ENCODE measurements at regions not wholly inside any gene's neighbourhood (a gene's known extent, or its start where the extent isn't known, plus 50 kb on each side); places are given as distances from the start of the nearest gene placed in this dataset.

DNA sequence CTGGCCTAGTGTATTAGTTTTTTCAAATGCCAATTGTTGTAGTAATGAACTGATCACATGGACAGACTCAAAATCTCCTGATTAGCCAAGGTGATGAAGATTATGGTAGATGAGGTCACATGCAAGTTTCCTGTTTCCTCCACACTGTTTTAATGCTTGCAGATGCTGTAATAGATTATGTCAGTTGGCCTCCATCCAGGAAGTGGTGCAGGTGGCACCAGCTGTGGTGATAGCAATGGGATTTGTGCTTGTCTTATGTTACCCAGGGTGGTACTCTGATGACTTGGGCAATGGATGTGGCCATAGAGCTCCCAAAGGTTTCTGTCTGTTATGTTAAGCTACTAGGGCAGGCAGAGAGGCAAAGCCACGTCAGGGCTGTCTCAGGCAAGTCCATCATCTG, 332.9 kb upstream of the DDX18 start:
- Mint-ChIP-seq H3K4me3 (no peak overlapping the region), H3K4me1 (no peaks in the 10 kb centered on the region), H3K9me3 (peaks cover 13% of the 10 kb centered on the region), H3K36me3 (ENCODE audit: low read depth) (no peaks in the 10 kb centered on the region), H3K27ac (no peak overlapping the region), H3K27me3 (no peaks in the 10 kb centered on the region)
- ChIA-PET POLR2A (no interaction called here), CTCF (no interaction called here)
- no peak for DNase-seq

DNA sequence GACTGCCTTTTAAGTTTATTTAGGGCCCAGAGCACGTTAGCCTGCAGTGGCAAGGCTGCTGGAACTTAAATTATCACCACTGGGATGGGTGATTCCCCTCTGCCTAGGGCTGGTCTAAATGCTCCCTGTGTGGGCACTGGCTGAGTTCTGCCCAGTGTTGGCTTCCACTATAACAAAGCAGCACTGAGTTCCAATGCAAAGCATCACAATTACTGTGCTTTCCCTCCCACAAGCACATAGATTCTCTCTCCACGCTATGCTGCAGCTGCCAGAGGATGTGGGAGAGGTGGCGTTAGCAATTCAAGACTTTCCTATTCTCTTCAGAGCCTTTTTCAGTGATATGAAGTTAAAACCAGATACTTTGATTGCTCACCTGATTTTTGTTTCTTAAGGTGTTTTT, 328.9 kb upstream of the DDX18 start:
- DNase-seq, result no peak
- Mint-ChIP-seq H3K36me3 (ENCODE audit: low read depth) (no peaks in the 10 kb centered on the region), H3K4me3 (no peak overlapping the region), H3K27ac (no peak overlapping the region), H3K4me1 (no peaks in the 10 kb centered on the region), H3K27me3 (no peaks in the 10 kb centered on the region), H3K9me3 (peaks cover 3% of the 10 kb centered on the region)
- CTCF ChIA-PET, result no interaction called here
- POLR2A ChIA-PET, result no interaction called here

DNA sequence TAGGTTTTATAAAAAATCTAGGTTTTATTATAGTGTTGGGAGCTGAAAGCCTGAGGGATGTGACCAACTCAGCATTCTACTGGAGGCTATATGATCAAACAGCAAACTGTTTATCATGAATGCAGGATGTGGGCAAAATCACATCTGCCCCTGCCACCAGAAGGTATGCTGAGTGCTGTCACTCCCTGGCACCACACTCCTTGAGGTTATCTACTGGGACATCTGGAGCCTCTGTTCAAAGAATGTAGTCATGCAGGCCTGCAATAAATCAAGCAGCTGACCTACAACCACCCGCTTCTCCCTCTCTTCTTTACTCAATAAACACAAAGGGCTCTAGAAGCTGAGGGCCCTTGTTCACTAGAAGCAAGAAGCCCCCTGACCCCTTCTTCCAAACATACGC, 328.4 kb upstream of the DDX18 start:
- H3K4me1 Mint-ChIP-seq, result no peaks in the 10 kb centered on the region
- peaks cover 3% of the 10 kb centered on the region for H3K9me3 Mint-ChIP-seq
- CTCF ChIA-PET, result no interaction called here
- DNase-seq, result no peak
- POLR2A ChIA-PET, result no interaction called here
- H3K4me3 Mint-ChIP-seq, result no peak overlapping the region
- no peaks in the 10 kb centered on the region for H3K27me3 Mint-ChIP-seq
- H3K36me3 Mint-ChIP-seq (ENCODE audit: low read depth), result no peaks in the 10 kb centered on the region
- H3K27ac Mint-ChIP-seq, result no peak overlapping the region

DNA sequence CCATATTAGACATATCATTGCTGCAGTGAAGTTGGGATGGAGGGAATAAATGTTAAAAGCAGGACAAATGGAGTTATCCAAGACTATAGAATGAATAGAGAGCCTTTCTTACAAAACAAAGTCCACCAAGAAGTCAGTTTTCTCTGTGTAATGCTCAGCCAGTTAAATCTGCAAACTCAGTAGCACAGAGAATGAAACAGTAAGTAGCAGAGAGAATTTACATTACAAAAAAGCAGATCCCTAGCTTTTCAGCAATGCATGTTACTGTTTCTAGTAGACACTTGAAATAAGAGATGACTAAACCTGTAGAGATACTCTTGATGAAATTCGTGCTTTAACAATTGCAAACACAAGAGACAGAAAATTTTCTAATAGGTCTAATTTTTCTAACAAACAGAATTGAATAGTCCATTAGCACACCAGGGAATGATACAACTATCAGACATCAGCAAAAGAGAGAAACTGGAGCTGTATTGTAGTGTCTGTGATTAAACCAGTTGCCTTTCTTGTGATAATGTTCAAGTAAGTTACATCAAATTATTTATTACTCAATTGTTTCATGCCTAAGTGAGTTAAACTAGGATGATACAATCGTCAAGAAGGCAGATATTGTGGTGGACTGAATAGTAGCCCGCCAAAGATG, 322.2 kb upstream of the DDX18 start:
- no peak overlapping the region for H3K4me3 Mint-ChIP-seq
- no peaks in the 10 kb centered on the region for H3K36me3 Mint-ChIP-seq (ENCODE audit: low read depth)
- no peak for DNase-seq
- no peak overlapping the region for H3K27ac Mint-ChIP-seq
- CTCF ChIA-PET, result no interaction called here
- H3K4me1 Mint-ChIP-seq, result no peaks in the 10 kb centered on the region
- no peaks in the 10 kb centered on the region for H3K27me3 Mint-ChIP-seq
- H3K9me3 Mint-ChIP-seq, result peaks cover 3% of the 10 kb centered on the region
- POLR2A ChIA-PET, result no interaction called here

DNA sequence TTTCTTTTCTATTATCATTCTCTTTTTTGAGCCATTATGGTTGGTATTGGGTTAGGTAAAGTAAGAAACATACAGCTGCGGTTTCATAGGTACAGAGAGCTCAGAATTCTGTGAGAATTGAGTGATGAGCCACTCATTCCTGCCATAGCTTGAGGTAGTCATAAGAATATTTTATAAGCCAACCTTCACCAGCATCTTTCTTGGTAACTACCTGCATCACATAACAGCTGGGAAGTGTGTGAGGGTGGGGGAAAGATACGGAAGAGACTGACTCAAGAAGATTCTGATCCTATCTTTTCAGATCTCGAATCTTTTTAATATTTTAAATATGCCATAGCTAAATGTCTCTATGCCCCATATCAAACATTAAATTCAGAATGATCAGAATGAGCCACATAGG, 313.8 kb upstream of the DDX18 start:
- Mint-ChIP-seq H3K4me1 (no peaks in the 10 kb centered on the region), H3K27ac (no peak overlapping the region), H3K27me3 (no peaks in the 10 kb centered on the region), H3K36me3 (ENCODE audit: low read depth) (no peaks in the 10 kb centered on the region), H3K9me3 (no peaks in the 10 kb centered on the region), H3K4me3 (no peak overlapping the region)
- DNase-seq, result no peak
- ChIA-PET POLR2A (no interaction called here), CTCF (no interaction called here)

DNA sequence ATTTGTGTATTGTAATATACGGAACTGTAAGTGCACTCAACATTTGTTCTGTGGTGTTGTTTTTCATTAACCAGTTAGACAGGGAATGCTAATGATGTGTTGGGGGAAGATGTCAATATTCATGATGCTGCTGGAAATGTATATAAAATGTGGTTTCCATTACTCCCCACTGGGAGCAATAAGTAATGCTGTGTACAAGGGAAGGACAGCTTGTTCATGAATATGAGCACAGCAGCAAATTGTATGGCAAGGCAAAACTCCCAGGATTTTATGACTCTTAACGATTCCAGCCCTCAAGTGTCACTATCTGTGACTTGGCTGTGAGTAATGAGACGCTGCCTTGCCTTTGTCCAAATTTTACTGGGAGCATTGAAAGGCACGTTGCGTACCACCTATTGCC, 312.4 kb upstream of the DDX18 start:
- H3K36me3 Mint-ChIP-seq (ENCODE audit: low read depth), result no peaks in the 10 kb centered on the region
- H3K4me3 Mint-ChIP-seq, result no peak overlapping the region

DNA sequence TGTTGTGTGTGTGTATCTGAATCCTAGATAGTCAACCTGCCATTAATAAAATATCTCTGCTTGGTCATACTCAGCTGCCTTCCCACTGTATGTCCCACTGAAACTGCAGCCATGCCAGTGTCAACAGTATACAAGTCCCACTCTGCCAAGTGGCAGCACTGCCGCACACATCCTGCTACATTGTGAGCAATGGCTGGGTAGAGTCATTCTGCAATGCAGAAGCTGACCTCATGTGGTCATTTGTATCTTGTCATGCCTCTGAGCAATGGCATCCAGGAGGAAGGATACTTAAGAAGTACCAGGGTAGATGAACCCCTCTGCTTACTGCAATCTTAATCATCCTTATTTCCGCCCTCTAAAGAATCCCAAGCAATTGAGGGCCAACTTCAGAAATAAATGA, 302.2 kb upstream of the DDX18 start:
- no peak overlapping the region for H3K4me3 Mint-ChIP-seq
- H3K4me1 Mint-ChIP-seq, result no peaks in the 10 kb centered on the region
- H3K36me3 Mint-ChIP-seq (ENCODE audit: low read depth), result no peaks in the 10 kb centered on the region
- DNase-seq, result no peak
- no peaks in the 10 kb centered on the region for H3K9me3 Mint-ChIP-seq
- no peak overlapping the region for H3K27ac Mint-ChIP-seq
- CTCF ChIA-PET, result no interaction called here
- POLR2A ChIA-PET, result no interaction called here
- no peaks in the 10 kb centered on the region for H3K27me3 Mint-ChIP-seq

More for the DNA sequence above, 312.4 kb upstream of the DDX18 start:
- H3K27me3 Mint-ChIP-seq, result no peaks in the 10 kb centered on the region
- CTCF ChIA-PET, result no interaction called here
- POLR2A ChIA-PET, result no interaction called here
- no peaks in the 10 kb centered on the region for H3K4me1 Mint-ChIP-seq
- DNase-seq, result no peak
- H3K27ac Mint-ChIP-seq, result no peak overlapping the region
- H3K9me3 Mint-ChIP-seq, result no peaks in the 10 kb centered on the region

DNA sequence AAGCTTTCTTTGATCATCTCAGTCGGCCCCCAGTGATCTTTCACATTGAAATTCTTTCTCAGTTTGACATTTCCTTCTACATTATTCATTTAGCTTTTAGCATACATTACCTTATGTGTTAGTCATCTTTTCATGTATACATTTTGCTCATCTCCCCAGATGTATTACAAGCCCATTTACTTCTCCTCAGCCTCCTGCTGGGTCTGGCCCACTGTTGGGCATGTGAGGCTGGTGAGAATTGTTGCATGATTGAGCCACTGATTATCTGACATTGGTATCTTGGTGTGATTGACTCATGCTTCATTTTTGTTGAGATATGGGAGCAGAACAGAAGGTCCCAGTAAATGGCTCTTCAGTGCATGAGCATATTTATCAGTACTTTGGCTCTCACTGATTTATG, 300.1 kb upstream of the DDX18 start:
- POLR2A ChIA-PET, result no interaction called here

DNA sequence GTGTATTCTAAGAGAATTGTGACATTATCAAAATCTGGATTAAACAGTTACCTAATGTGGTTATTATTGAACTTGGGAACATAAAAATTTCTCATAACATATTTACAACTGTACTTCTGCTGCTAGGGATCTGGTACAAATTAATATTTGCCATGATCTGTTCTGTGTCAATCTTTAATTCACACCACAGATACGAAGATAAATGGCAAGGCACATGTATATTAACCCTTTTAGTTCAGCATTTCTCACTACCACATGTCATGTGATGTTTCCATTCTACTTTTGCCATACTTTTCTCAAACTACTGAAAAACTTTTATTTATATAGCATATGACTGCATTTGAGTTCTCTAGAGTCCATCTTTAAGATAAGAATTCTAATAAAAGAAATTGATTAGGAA, 295.3 kb upstream of the DDX18 start:
- POLR2A ChIA-PET, result no interaction called here
- DNase-seq, result no peak
- H3K27ac Mint-ChIP-seq, result no peak overlapping the region
- no peaks in the 10 kb centered on the region for H3K9me3 Mint-ChIP-seq
- no peaks in the 10 kb centered on the region for H3K4me1 Mint-ChIP-seq
- no peak overlapping the region for H3K4me3 Mint-ChIP-seq
- no peaks in the 10 kb centered on the region for H3K27me3 Mint-ChIP-seq
- CTCF ChIA-PET, result no interaction called here
- H3K36me3 Mint-ChIP-seq (ENCODE audit: low read depth), result no peaks in the 10 kb centered on the region

More for the DNA sequence above, 300.1 kb upstream of the DDX18 start:
- H3K4me3 Mint-ChIP-seq, result no peak overlapping the region
- no peak overlapping the region for H3K27ac Mint-ChIP-seq
- H3K36me3 Mint-ChIP-seq (ENCODE audit: low read depth), result no peaks in the 10 kb centered on the region
- H3K9me3 Mint-ChIP-seq, result no peaks in the 10 kb centered on the region
- no peaks in the 10 kb centered on the region for H3K4me1 Mint-ChIP-seq
- H3K27me3 Mint-ChIP-seq, result no peaks in the 10 kb centered on the region
- CTCF ChIA-PET, result no interaction called here
- DNase-seq, result no peak

DNA sequence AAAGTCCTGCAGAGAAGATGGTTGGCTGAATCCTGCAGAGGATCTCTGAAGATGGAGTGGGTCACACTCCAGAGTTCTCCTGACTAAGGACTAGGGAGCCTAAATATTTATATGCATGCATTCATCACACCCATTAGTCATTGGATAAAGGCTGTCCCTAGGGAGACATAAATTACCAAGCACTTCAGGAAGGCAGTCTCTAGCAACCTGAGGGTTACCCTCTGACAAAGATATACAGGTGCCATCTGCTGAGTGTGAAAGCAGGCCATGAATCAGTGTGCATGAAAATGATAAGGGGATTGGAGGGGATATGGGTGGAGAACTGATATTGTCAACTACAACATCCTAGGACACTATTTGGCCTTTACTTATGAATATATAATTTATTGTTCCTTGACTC, 294.8 kb upstream of the DDX18 start:
- Mint-ChIP-seq H3K4me1 (no peaks in the 10 kb centered on the region), H3K27me3 (no peaks in the 10 kb centered on the region), H3K36me3 (ENCODE audit: low read depth) (no peaks in the 10 kb centered on the region), H3K4me3 (no peak overlapping the region), H3K9me3 (peaks cover under 1% of the 10 kb centered on the region), H3K27ac (no peak overlapping the region)
- no peak for DNase-seq
- ChIA-PET POLR2A (no interaction called here), CTCF (no interaction called here)

DNA sequence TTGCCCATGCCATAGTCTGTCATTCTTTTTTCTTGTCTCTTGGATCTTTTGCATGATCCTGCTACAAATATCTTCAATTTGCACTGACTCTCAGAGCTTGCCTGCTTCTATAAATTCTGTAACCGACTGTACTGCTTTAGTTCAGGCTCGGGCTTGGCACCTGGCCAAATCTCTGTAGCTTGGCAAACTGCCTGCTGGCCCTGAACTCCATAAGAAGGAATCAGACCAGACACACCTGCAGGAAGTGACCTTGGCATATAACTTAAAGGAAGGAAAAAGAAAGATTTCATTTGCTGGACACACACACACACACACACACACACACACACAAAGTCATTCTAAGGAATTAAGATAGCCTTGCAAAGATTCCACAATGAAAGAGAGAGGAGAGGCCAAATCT, 291.2 kb upstream of the DDX18 start:
- Mint-ChIP-seq H3K36me3 (ENCODE audit: low read depth) (no peaks in the 10 kb centered on the region), H3K27ac (no peak overlapping the region), H3K4me3 (no peak overlapping the region), H3K4me1 (no peaks in the 10 kb centered on the region), H3K9me3 (peaks cover 4% of the 10 kb centered on the region), H3K27me3 (no peaks in the 10 kb centered on the region)
- DNase-seq, result no peak
- POLR2A ChIA-PET, result no interaction called here
- CTCF ChIA-PET, result no interaction called here

DNA sequence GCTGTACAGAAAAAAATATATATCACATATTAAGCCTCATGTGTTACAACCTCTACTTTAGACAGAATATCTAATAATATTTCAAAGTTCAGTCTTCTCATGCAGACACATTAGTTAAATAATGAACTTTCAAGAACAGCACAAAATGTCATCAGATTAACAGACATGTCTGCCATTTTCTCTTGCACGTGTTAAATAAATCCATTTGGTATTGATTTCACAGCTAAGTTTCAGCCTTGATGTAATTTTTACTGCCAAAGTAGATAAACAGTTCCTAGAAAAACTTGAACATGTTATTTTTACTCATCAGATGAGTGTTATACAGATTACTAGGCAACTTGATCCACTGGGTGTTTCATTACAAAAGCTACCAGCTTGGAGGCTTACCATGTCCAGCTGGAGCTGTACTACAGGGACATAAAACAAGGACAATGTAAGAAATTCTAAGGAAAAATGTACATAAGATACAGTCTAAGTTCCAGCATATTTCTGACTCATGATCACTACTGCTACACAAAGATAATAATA, 290.7 kb upstream of the DDX18 start:
- H3K27me3 Mint-ChIP-seq, result no peaks in the 10 kb centered on the region
- POLR2A ChIA-PET, result no interaction called here
- no peak for DNase-seq
- no peak overlapping the region for H3K4me3 Mint-ChIP-seq
- H3K4me1 Mint-ChIP-seq, result no peaks in the 10 kb centered on the region
- H3K36me3 Mint-ChIP-seq (ENCODE audit: low read depth), result no peaks in the 10 kb centered on the region
- peaks cover 4% of the 10 kb centered on the region for H3K9me3 Mint-ChIP-seq
- CTCF ChIA-PET, result no interaction called here
- no peak overlapping the region for H3K27ac Mint-ChIP-seq

DNA sequence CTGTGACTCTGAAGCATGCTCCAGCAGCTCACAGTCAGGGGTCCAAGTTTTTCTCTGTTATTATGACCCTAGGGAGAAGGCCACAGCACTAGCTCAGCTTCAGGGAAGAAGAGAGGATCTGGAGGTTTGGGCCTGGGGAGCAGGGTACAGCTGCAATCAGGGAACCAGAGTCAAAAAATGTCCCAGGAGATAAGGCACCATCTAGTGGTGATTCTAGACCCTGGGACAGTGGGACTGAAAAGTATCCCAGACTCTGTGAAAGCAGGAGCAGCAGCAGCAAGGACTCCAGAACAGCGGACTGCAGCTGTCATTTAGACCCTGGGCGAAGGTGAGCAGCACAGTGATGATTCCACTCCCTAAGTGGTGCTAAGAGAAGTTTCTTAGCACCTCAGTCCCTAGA, 278.4 kb upstream of the DDX18 start:
- peaks cover 8% of the 10 kb centered on the region for H3K9me3 Mint-ChIP-seq
- no peak overlapping the region for H3K4me3 Mint-ChIP-seq
- H3K36me3 Mint-ChIP-seq (ENCODE audit: low read depth), result no peaks in the 10 kb centered on the region
- H3K27me3 Mint-ChIP-seq, result no peaks in the 10 kb centered on the region
- H3K4me1 Mint-ChIP-seq, result no peaks in the 10 kb centered on the region
- ChIA-PET POLR2A (no interaction called here), CTCF (no interaction called here)
- no peak overlapping the region for H3K27ac Mint-ChIP-seq
- DNase-seq, result no peak

DNA sequence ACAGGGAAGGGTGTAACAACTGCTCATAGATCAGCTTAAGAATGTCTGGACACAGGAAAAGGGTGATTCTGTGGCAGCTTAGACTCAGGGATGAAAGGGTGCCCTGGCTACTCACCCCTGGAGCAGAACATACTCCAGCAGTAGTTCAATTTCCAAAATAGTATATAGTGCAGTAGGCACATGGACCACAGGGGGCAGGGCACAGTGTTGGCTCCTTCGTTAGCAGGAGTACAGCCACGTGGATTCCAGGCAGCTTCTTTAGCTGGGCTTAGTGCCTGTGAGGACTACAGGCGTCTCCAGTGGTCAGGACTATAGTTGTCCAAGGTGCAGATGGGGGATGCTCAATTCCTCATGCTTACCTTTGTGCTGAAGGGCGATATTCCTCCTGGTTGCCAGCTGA, 277.5 kb upstream of the DDX18 start:
- Mint-ChIP-seq H3K36me3 (ENCODE audit: low read depth) (no peaks in the 10 kb centered on the region), H3K4me3 (no peak overlapping the region)
- POLR2A ChIA-PET, result no interaction called here

DNA sequence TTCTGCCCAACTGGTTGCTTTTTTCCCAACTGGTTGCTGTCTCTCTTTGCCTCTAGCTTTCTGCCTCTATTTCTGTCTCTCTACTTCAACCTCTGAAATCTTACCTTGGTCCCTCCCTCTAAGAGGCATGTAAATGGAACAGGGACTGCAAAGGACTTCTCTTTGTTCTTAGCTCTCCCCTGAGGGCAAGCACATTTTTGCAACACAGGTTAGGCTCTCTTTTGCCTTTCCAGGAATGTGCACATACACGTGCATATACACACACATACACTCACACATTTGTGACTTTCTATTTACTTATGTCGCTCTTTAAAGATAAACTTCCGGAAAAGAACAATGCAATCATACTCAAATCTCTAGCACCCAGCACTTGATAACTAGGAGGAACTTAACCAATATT, 262.6 kb upstream of the DDX18 start:
- POLR2A ChIA-PET, result no interaction called here
- DNase-seq, result no peak
- Mint-ChIP-seq H3K27me3 (no peaks in the 10 kb centered on the region), H3K27ac (no peak overlapping the region), H3K9me3 (no peaks in the 10 kb centered on the region), H3K4me1 (no peaks in the 10 kb centered on the region), H3K36me3 (ENCODE audit: low read depth) (no peaks in the 10 kb centered on the region), H3K4me3 (no peak overlapping the region)
- CTCF ChIA-PET, result no interaction called here

More for the DNA sequence above, 277.5 kb upstream of the DDX18 start:
- no peaks in the 10 kb centered on the region for H3K4me1 Mint-ChIP-seq
- H3K27ac Mint-ChIP-seq, result no peak overlapping the region
- no peak for DNase-seq
- H3K9me3 Mint-ChIP-seq, result peaks cover 8% of the 10 kb centered on the region
- H3K27me3 Mint-ChIP-seq, result no peaks in the 10 kb centered on the region
- CTCF ChIA-PET, result no interaction called here
